Suprapubic skin (tissue), 3 donors: ENCODE measurements at regions not wholly inside any gene's neighbourhood (a gene's known extent, or its start where the extent isn't known, plus 50 kb on each side); places are given as distances from the start of the nearest gene placed in this dataset.

Experiments used
- EP300 ChIP-seq: sonication (generic); formaldehyde crosslinking; IDR thresholded peaks from one replicate; pipeline ENCODE4 v1.6.1; 2017; ENCODE audit warnings: antibody characterized with exemption
- TF ChIP-seq, protein P1 (sequence below), 2 donors: fragments of 200-600 bp in 1 of 2; fragments of 450-650 bp in 1 of 2; sonication (generic) in 1 of 2; IDR thresholded peaks; one replicate each; pipeline ENCODE4 v1.5.1; 2016 to 2019; ENCODE audit warnings: antibody characterized with exemption in 2 of 2, mild to moderate bottlenecking in 1 of 2, moderate library complexity in 1 of 2

DNA sequence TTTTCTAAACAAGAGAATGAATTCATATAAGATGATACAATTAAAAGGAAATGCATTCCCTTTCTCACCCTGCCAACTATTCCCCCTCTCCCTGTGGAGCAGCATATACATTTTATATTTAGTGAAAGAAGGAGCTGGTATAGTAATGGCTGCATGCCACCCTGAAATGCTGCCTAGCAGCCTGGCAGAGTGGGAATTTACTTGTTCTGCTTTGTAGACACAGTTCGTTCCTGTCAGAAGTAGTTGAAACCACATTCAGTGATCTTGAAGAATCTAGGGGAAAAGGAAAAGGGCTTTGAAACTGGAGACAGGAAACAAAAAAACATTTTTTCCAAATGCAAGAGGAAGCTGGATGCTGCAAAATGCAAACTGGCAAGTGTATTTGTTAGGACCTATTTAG, 176.0 kb upstream of the PLEKHA5 start:
- TF ChIP-seq, protein P1, sequence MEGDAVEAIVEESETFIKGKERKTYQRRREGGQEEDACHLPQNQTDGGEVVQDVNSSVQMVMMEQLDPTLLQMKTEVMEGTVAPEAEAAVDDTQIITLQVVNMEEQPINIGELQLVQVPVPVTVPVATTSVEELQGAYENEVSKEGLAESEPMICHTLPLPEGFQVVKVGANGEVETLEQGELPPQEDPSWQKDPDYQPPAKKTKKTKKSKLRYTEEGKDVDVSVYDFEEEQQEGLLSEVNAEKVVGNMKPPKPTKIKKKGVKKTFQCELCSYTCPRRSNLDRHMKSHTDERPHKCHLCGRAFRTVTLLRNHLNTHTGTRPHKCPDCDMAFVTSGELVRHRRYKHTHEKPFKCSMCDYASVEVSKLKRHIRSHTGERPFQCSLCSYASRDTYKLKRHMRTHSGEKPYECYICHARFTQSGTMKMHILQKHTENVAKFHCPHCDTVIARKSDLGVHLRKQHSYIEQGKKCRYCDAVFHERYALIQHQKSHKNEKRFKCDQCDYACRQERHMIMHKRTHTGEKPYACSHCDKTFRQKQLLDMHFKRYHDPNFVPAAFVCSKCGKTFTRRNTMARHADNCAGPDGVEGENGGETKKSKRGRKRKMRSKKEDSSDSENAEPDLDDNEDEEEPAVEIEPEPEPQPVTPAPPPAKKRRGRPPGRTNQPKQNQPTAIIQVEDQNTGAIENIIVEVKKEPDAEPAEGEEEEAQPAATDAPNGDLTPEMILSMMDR (IDR thresholded peaks at IDR 0.05) = no peak
- TF ChIP-seq EP300 = no peak
